Right atrium auricular region (tissue), 2 donors: ENCODE measurements at regions not wholly inside any gene's neighbourhood (a gene's known extent, or its start where the extent isn't known, plus 50 kb on each side); places are given as distances from the start of the nearest gene placed in this dataset.

Source experiments
- DNase-seq: peaks from one replicate; pipeline ENCODE4 v3.0.0-alpha.2; 2019; ENCODE audit warnings: low spot score
- H3K27ac ChIP-seq, 2 donors: fragments of 200-600 bp; sonication (generic); 1 replicate in 1 of 2; 2 replicates in 1 of 2; pipeline ENCODE4 v1.5.1; 2016 to 2019
- H3K27me3 ChIP-seq, 2 donors: fragments of 200-600 bp; sonication (generic); one replicate each; pipeline versions ENCODE4 v1.5.1 to v1.6.0; 2017 to 2019
- H3K36me3 ChIP-seq: fragments of 200-600 bp; sonication (generic); one replicate; pipeline ENCODE4 v1.5.1; 2016
- H3K4me1 ChIP-seq, 2 donors: fragments of 200-600 bp; sonication (generic); one replicate each; pipeline versions ENCODE4 v1.5.1 to v1.6.0; 2017 to 2019
- H3K4me3 ChIP-seq, 2 donors: fragments of 200-600 bp; sonication (generic); 1 replicate in 1 of 2; 2 replicates in 1 of 2; pipeline ENCODE4 v1.5.1; 2017 to 2019; ENCODE audit warnings: mild to moderate bottlenecking in 1 of 2, moderate library complexity in 1 of 2
- H3K9me3 ChIP-seq, 2 donors: fragments of 200-600 bp; sonication (generic); one replicate each; pipeline ENCODE4 v1.5.1; 2019
- CTCF ChIP-seq, 2 donors: fragments of 200-600 bp; sonication (generic); IDR thresholded peaks; one replicate each; pipeline ENCODE4 v1.5.1; 2019; ENCODE audit warnings: antibody characterized with exemption in 2 of 2

GRCh38 chr11:106384429-106384828, 307.0 kb downstream of the AASDHPPT start:
- DNase-seq: no peak
- H3K9me3 ChIP-seq: no peaks in the 10 kb centered on the region
- TF ChIP-seq CTCF (IDR thresholded peaks at IDR 0.05): no peak
- H3K4me3 ChIP-seq: no peak overlapping the region
- H3K27me3 ChIP-seq: no peaks in the 10 kb centered on the region
- H3K27ac ChIP-seq: no peak overlapping the region
- H3K36me3 ChIP-seq: no peaks in the 10 kb centered on the region
- no peaks in the 10 kb centered on the region for H3K4me1 ChIP-seq

- no peaks in the 10 kb centered on the region for H3K27me3 ChIP-seq
- H3K9me3 ChIP-seq: no peaks in the 10 kb centered on the region
- H3K4me1 ChIP-seq: no peaks in the 10 kb centered on the region
- H3K4me3 ChIP-seq: no peak overlapping the region
- no peak for TF ChIP-seq CTCF (IDR thresholded peaks at IDR 0.05)
- no peaks in the 10 kb centered on the region for H3K36me3 ChIP-seq
- H3K27ac ChIP-seq: no peak overlapping the region
- no peak for DNase-seq
Observed at GRCh38 chr11:106386519-106386918, 309.1 kb downstream of the AASDHPPT start.

- DNase-seq: no peak
- H3K27me3 ChIP-seq: no peaks in the 10 kb centered on the region
- no peaks in the 10 kb centered on the region for H3K4me1 ChIP-seq
- no peak overlapping the region for H3K4me3 ChIP-seq
- TF ChIP-seq CTCF (IDR thresholded peaks at IDR 0.05): no peak
- H3K36me3 ChIP-seq: no peaks in the 10 kb centered on the region
- H3K27ac ChIP-seq: no peak overlapping the region
- no peaks in the 10 kb centered on the region for H3K9me3 ChIP-seq
Observed at GRCh38 chr11:106389101-106389500, 311.6 kb downstream of the AASDHPPT start.

GRCh38 chr11:106390078-106390477, 312.6 kb downstream of the AASDHPPT start:
- Histone ChIP-seq H3K27me3 (no peaks in the 10 kb centered on the region), H3K36me3 (no peaks in the 10 kb centered on the region), H3K4me3 (no peak overlapping the region), H3K27ac (no peak overlapping the region), H3K9me3 (no peaks in the 10 kb centered on the region), H3K4me1 (no peaks in the 10 kb centered on the region)
- TF ChIP-seq CTCF (IDR thresholded peaks at IDR 0.05): no peak
- DNase-seq: no peak

- Histone ChIP-seq H3K36me3 (no peaks in the 10 kb centered on the region), H3K27ac (no peak overlapping the region), H3K9me3 (peaks cover 0 to 4% of the 10 kb centered on the region in 2 donors), H3K4me3 (no peak overlapping the region), H3K27me3 (no peaks in the 10 kb centered on the region), H3K4me1 (no peaks in the 10 kb centered on the region)
- DNase-seq: no peak
- no peak for TF ChIP-seq CTCF (IDR thresholded peaks at IDR 0.05)
Observed at GRCh38 chr11:106391771-106392420, 314.4 kb downstream of the AASDHPPT start.
